Keratinocyte (primary cell): ENCODE measurements at regions not wholly inside any gene's neighbourhood (a gene's known extent, or its start where the extent isn't known, plus 50 kb on each side); places are given as distances from the start of the nearest gene placed in this dataset.

Experiments
- DNase-seq: peaks from one replicate; pipeline ENCODE4 v3.0.0-alpha.2; 2011; ENCODE audit warnings: low read depth, missing footprints, low spot score
- FAIRE-seq: peaks from 2 replicates; lab custom pipeline; 2011; peaks lifted over from hg19 to GRCh38; lab: Jason Lieb, UNC
- H2AFZ ChIP-seq: 2 replicates; pipeline ENCODE4 v1.6.0; 2012; ENCODE audit warnings: low read length, control low read depth, inconsistent platforms; ENCODE audit not compliant: control insufficient read depth
- H3K27ac ChIP-seq: 2 replicates; pipeline ENCODE4 v1.5.1; 2011; ENCODE audit warnings: low read length; ENCODE audit not compliant: control insufficient read depth, insufficient read depth
- H3K27me3 ChIP-seq: 3 replicates; pipeline ENCODE4 v1.6.0; 2011; ENCODE audit warnings: low read length; ENCODE audit not compliant: control insufficient read depth, insufficient read depth; ENCODE audit errors: extremely low read depth
- H3K36me3 ChIP-seq, 2 experiments: 2 replicates in 1 of 2; 3 replicates in 1 of 2; pipeline ENCODE4 v1.5.1; 2011; ENCODE audit warnings: low read length in 2 of 2, mild to moderate bottlenecking in 1 of 2; ENCODE audit not compliant: control insufficient read depth in 2 of 2, insufficient read depth in 2 of 2; ENCODE audit errors: extremely low read depth in 1 of 2
- H3K4me1 ChIP-seq: 3 replicates; pipeline ENCODE4 v1.5.1; 2011; ENCODE audit warnings: low read length; ENCODE audit not compliant: control insufficient read depth, insufficient read depth; ENCODE audit errors: extremely low read depth
- H3K4me2 ChIP-seq: 3 replicates; pipeline ENCODE4 v1.6.0; 2011; ENCODE audit warnings: low read depth, low read length; ENCODE audit not compliant: control insufficient read depth, insufficient read depth; ENCODE audit errors: extremely low read depth
- H3K4me3 ChIP-seq, 3 experiments: fragments of 200-600 bp in 1 of 3; sonication (generic) in 1 of 3; 2 replicates in 2 of 3; 3 replicates in 1 of 3; pipeline ENCODE4 v1.5.1; 2011 to 2016; ENCODE audit warnings: low read length in 3 of 3, mild to moderate bottlenecking in 3 of 3, control low read depth in 2 of 3, inconsistent platforms in 1 of 3, low read depth in 1 of 3, mixed read lengths in 1 of 3, mixed run types in 1 of 3, moderate library complexity in 1 of 3; ENCODE audit not compliant: control insufficient read depth in 2 of 3, insufficient read depth in 2 of 3; ENCODE audit errors: extremely low read depth in 1 of 3
- H3K79me2 ChIP-seq: 2 replicates; pipeline ENCODE4 v1.6.0; 2012; ENCODE audit warnings: low read length; ENCODE audit not compliant: control insufficient read depth, insufficient read depth
- H3K9ac ChIP-seq: 3 replicates; pipeline ENCODE4 v1.6.0; 2011; ENCODE audit warnings: low read length; ENCODE audit not compliant: control insufficient read depth, insufficient read depth; ENCODE audit errors: extremely low read depth
- H3K9me1 ChIP-seq: 3 replicates; pipeline ENCODE4 v1.6.0; 2011; ENCODE audit warnings: low read length; ENCODE audit not compliant: control insufficient read depth, insufficient read depth; ENCODE audit errors: extremely low read depth
- H3K9me3 ChIP-seq: 2 replicates; pipeline ENCODE4 v1.5.1; 2012; ENCODE audit warnings: low read depth, low read length; ENCODE audit not compliant: control insufficient read depth
- H4K20me1 ChIP-seq: 3 replicates; pipeline ENCODE4 v1.6.0; 2011; ENCODE audit warnings: low read length; ENCODE audit not compliant: control insufficient read depth, insufficient read depth; ENCODE audit errors: extremely low read depth
- EZH2 ChIP-seq: IDR thresholded peaks from one replicate; pipeline ENCODE4 v1.6.1; 2012; ENCODE audit warnings: inconsistent platforms, mild to moderate bottlenecking, low read length, moderate library complexity
- dilution Hi-C: fragments of 300-500 bp; cut with MboI; formaldehyde crosslinking; loops from one replicate; pipeline ENCODE4 v1.7.0; 2020; ENCODE audit warnings: low sequenced_read_pairs; ENCODE audit not compliant: extremely low pct_ligation_motif_present
- TF ChIP-seq, protein P1 (sequence below), 3 experiments: IDR thresholded peaks in 1 of 3; conservative IDR thresholded peaks in 1 of 3; optimal IDR thresholded peaks in 1 of 3; 2 replicates in 2 of 3; 3 replicates in 1 of 3; pipeline versions ENCODE3 to v1.5.1; 2011; ENCODE audit warnings: low read length in 3 of 3, mild to moderate bottlenecking in 3 of 3, moderate library complexity in 2 of 3, control low read depth in 1 of 3, inconsistent platforms in 1 of 3; ENCODE audit not compliant: insufficient read depth in 2 of 3; ENCODE audit errors: extremely low read depth in 1 of 3

GRCh38 chr1:193581341-193581740 is 394.9 kb upstream of the B3GALT2 start:
- H3K4me3 ChIP-seq: no peak overlapping the region
- no peak for FAIRE-seq
- no peak overlapping the region for H3K4me2 ChIP-seq
- dilution Hi-C loops: no loop called here
- H2AFZ ChIP-seq: no peak overlapping the region
- H3K9me1 ChIP-seq: no peaks in the 10 kb centered on the region
- no peaks in the 10 kb centered on the region for H3K27me3 ChIP-seq
- H3K27ac ChIP-seq: no peak overlapping the region
- no peaks in the 10 kb centered on the region for H3K9me3 ChIP-seq
- H3K4me1 ChIP-seq: no peaks in the 10 kb centered on the region
- no peaks in the 10 kb centered on the region for H3K79me2 ChIP-seq
- DNase-seq: no peak
- no peaks in the 10 kb centered on the region for H4K20me1 ChIP-seq
- H3K36me3 ChIP-seq: no peaks in the 10 kb centered on the region
- H3K9ac ChIP-seq: no peak overlapping the region
- no peak for TF ChIP-seq EZH2
- TF ChIP-seq, protein P1, sequence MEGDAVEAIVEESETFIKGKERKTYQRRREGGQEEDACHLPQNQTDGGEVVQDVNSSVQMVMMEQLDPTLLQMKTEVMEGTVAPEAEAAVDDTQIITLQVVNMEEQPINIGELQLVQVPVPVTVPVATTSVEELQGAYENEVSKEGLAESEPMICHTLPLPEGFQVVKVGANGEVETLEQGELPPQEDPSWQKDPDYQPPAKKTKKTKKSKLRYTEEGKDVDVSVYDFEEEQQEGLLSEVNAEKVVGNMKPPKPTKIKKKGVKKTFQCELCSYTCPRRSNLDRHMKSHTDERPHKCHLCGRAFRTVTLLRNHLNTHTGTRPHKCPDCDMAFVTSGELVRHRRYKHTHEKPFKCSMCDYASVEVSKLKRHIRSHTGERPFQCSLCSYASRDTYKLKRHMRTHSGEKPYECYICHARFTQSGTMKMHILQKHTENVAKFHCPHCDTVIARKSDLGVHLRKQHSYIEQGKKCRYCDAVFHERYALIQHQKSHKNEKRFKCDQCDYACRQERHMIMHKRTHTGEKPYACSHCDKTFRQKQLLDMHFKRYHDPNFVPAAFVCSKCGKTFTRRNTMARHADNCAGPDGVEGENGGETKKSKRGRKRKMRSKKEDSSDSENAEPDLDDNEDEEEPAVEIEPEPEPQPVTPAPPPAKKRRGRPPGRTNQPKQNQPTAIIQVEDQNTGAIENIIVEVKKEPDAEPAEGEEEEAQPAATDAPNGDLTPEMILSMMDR (optimal IDR thresholded peaks at IDR 0.05 in 1 of 3, IDR thresholded peaks at IDR 0.05 in 1 of 3, conservative IDR thresholded peaks at IDR 0.05 in 1 of 3; ENCODE audit: extremely low read depth in 1 of 3, insufficient read depth in 2 of 3, low read length in 3 of 3): no peak

DNA sequence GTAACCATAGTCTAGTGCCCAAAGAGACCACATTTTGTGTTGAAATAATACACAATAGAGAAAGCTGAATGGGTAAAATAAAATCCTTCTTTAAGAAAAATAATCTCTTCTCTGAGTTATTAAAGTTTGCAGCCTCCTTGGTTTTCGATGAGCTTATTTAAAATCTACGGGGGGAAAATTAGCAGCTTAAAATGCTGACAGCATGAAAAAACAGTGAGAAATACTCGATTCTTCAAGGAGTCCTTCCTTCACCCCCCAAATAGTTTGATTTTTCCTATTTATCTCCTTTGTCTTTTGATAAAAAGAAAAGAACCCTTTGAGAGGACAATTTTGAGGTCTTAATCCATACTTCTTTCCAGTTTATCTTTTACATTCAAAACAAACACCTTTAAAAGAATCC is 394.0 kb upstream of the B3GALT2 start:
- no peaks in the 10 kb centered on the region for H3K9me1 ChIP-seq
- H3K27ac ChIP-seq: no peak overlapping the region
- H4K20me1 ChIP-seq: no peaks in the 10 kb centered on the region
- H3K9me3 ChIP-seq: no peaks in the 10 kb centered on the region
- no peak overlapping the region for H3K4me2 ChIP-seq
- H3K4me3 ChIP-seq: no peak overlapping the region
- H3K4me1 ChIP-seq: no peaks in the 10 kb centered on the region
- H2AFZ ChIP-seq: no peak overlapping the region
- FAIRE-seq (no peak), DNase-seq (no peak)
- TF ChIP-seq, protein P1 (optimal IDR thresholded peaks at IDR 0.05 in 1 of 3, IDR thresholded peaks at IDR 0.05 in 1 of 3, conservative IDR thresholded peaks at IDR 0.05 in 1 of 3; ENCODE audit: extremely low read depth in 1 of 3, insufficient read depth in 2 of 3, low read length in 3 of 3): no peak
- TF ChIP-seq EZH2: no peak
- H3K27me3 ChIP-seq: no peaks in the 10 kb centered on the region
- H3K36me3 ChIP-seq: no peaks in the 10 kb centered on the region
- dilution Hi-C loops: no loop called here
- H3K79me2 ChIP-seq: no peaks in the 10 kb centered on the region
- no peak overlapping the region for H3K9ac ChIP-seq
